ENCODE measurements at regions not wholly inside any gene's neighbourhood (a gene's known extent, or its start where the extent isn't known, plus 50 kb on each side); places are given as distances from the start of the nearest gene placed in this dataset.

GRCh38 chr21:38898422-38899096 is 92.8 kb downstream of the ETS2 start:
- Histone ChIP-seq H3K27me3 (no peaks in the 10 kb centered on the region), H3K4me3 (no peak overlapping the region), H3K27ac (no peak overlapping the region), H3K36me3 (no peaks in the 10 kb centered on the region), H3K4me1 (ENCODE audit: low read depth) (peaks cover 9% of the 10 kb centered on the region), H3K9me3 (ENCODE audit: low read depth) (no peaks in the 10 kb centered on the region)
- no peak for DNase-seq (ENCODE audit: low read depth in 1 of 2, low spot score in 1 of 2)
- no peak for TF ChIP-seq CTCF (IDR thresholded peaks at IDR 0.05; ENCODE audit: low read depth, low read length)

- H3K36me3 ChIP-seq: no peaks in the 10 kb centered on the region
- no peak overlapping the region for H3K4me3 ChIP-seq
- TF ChIP-seq CTCF (IDR thresholded peaks at IDR 0.05; ENCODE audit: low read depth, low read length): no peak
- no peak for DNase-seq (ENCODE audit: low read depth in 1 of 2, low spot score in 1 of 2)
- H3K9me3 ChIP-seq (ENCODE audit: low read depth): no peaks in the 10 kb centered on the region
- no peak overlapping the region for H3K27ac ChIP-seq
- peaks cover 2% of the 10 kb centered on the region for H3K4me1 ChIP-seq (ENCODE audit: low read depth)
- H3K27me3 ChIP-seq: no peaks in the 10 kb centered on the region
These were observed 92.0 kb downstream of the ETS2 start for GRCh38 chr21:38897532-38898421.

GRCh38 chr21:38894899-38895298 is 89.2 kb downstream of the ETS2 start:
- no peak overlapping the region for H3K4me3 ChIP-seq
- no peak for TF ChIP-seq CTCF (IDR thresholded peaks at IDR 0.05; ENCODE audit: low read depth, low read length)
- DNase-seq (ENCODE audit: low read depth in 1 of 2, low spot score in 1 of 2): no peak
- H3K27ac ChIP-seq: no peak overlapping the region
- H3K4me1 ChIP-seq (ENCODE audit: low read depth): no peaks in the 10 kb centered on the region
- no peaks in the 10 kb centered on the region for H3K9me3 ChIP-seq (ENCODE audit: low read depth)
- no peaks in the 10 kb centered on the region for H3K27me3 ChIP-seq
- no peaks in the 10 kb centered on the region for H3K36me3 ChIP-seq

GRCh38 chr21:38888991-38889561 is 83.3 kb downstream of the ETS2 start:
- no peak overlapping the region for H3K27ac ChIP-seq
- H3K4me3 ChIP-seq: no peak overlapping the region
- H3K36me3 ChIP-seq: no peaks in the 10 kb centered on the region
- DNase-seq (ENCODE audit: low read depth in 1 of 2, low spot score in 1 of 2): no peak
- H3K9me3 ChIP-seq (ENCODE audit: low read depth): peaks cover 6% of the 10 kb centered on the region
- no peaks in the 10 kb centered on the region for H3K27me3 ChIP-seq
- H3K4me1 ChIP-seq (ENCODE audit: low read depth): no peaks in the 10 kb centered on the region
- no peak for TF ChIP-seq CTCF (IDR thresholded peaks at IDR 0.05; ENCODE audit: low read depth, low read length)

- no peaks in the 10 kb centered on the region for H3K27me3 ChIP-seq
- no peak overlapping the region for H3K27ac ChIP-seq
- TF ChIP-seq CTCF (IDR thresholded peaks at IDR 0.05; ENCODE audit: low read depth, low read length): no peak
- no peaks in the 10 kb centered on the region for H3K36me3 ChIP-seq
- H3K4me3 ChIP-seq: no peak overlapping the region
- no peak for DNase-seq (ENCODE audit: low read depth in 1 of 2, low spot score in 1 of 2)
- peaks cover 6% of the 10 kb centered on the region for H3K9me3 ChIP-seq (ENCODE audit: low read depth)
- H3K4me1 ChIP-seq (ENCODE audit: low read depth): no peaks in the 10 kb centered on the region
These were observed 82.0 kb downstream of the ETS2 start for GRCh38 chr21:38887749-38888148.

Measured in cardiac muscle cell (in vitro differentiated cells and primary cell).